GM12872 (cell line): ENCODE measurements at regions not wholly inside any gene's neighbourhood (a gene's known extent, or its start where the extent isn't known, plus 50 kb on each side); places are given as distances from the start of the nearest gene placed in this dataset.
A peak's percentile ranks its signal among the peaks of the same experiment; 100 is the strongest.

ENCODE experiments used
- CTCF ChIP-seq: IDR thresholded peaks from 3 replicates; pipeline ENCODE4 v1.5.1; 2011; ENCODE audit warnings: low read depth, mild to moderate bottlenecking, low read length, moderate library complexity; ENCODE audit not compliant: insufficient read depth

- TF ChIP-seq CTCF, result no peak
Observed at GRCh38 chr2:12318427-12319057, 398.2 kb upstream of the TRIB2 start.

- TF ChIP-seq CTCF, result no peak
Observed at GRCh38 chr2:12320027-12320734, 396.6 kb upstream of the TRIB2 start.

- no peak for TF ChIP-seq CTCF
Observed at GRCh38 chr2:12320991-12321641, 395.6 kb upstream of the TRIB2 start.

- TF ChIP-seq CTCF, result no peak
Observed at GRCh38 chr2:12321886-12322285, 394.9 kb upstream of the TRIB2 start.

GRCh38 chr2:12325806-12326205, 390.9 kb upstream of the TRIB2 start:
- TF ChIP-seq CTCF, result no peak

GRCh38 chr2:12326449-12327190, 390.1 kb upstream of the TRIB2 start:
- peak; percentile 45 for TF ChIP-seq CTCF

GRCh38 chr2:12330916-12331315, 385.8 kb upstream of the TRIB2 start:
- TF ChIP-seq CTCF, result no peak
